ENCODE measurements at regions not wholly inside any gene's neighbourhood (a gene's known extent, or its start where the extent isn't known, plus 50 kb on each side); places are given as distances from the start of the nearest gene placed in this dataset.

DNA sequence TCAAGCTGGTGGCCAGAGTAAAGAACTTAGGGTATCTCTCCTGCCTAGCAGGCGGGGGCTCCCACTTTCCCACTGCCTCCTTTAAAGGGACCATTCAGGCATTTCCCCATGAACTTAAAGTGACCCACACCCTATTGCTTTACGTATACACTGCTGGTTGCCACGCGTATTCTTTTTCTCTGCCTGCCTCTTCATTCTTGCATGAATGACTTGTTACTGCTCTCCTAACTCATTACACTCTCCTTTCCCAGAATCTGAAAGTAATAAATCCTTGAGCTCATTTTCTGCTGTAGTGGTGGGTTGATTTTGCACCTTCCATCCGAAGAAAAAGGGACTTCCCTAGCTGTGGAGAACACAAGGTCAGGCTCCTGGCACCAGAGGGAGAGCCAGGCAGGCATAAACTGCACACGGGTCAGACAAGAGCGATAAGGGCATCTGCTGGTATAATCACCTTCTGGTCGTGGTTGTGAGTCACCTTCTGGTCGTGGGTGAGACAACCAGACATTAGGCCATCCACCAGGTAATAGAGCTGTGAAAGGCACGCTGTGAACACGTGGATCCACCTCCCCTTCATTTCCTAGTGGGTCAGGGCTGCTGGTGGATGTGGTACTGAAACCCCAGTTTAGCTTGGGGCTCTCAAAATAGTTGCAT, 950.3 kb downstream of the SOCS6 start:
- no peak overlapping the region for H3K4me3 Mint-ChIP-seq
- H3K27ac Mint-ChIP-seq: no peak overlapping the region
- DNase-seq (ENCODE audit: low spot score): no peak
- no peaks in the 10 kb centered on the region for H3K4me1 Mint-ChIP-seq
- TF ChIP-seq, protein P1, sequence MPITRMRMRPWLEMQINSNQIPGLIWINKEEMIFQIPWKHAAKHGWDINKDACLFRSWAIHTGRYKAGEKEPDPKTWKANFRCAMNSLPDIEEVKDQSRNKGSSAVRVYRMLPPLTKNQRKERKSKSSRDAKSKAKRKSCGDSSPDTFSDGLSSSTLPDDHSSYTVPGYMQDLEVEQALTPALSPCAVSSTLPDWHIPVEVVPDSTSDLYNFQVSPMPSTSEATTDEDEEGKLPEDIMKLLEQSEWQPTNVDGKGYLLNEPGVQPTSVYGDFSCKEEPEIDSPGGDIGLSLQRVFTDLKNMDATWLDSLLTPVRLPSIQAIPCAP (CRISPR knock-in tag; IDR thresholded peaks at IDR 0.05): no peak
- TF ChIP-seq ZNF138 (CRISPR knock-in tag; conservative IDR thresholded peaks at IDR 0.05): no peak
- TF ChIP-seq MXD4 (CRISPR knock-in tag; IDR thresholded peaks at IDR 0.05; ENCODE audit: borderline replicate concordance): no peak
- no peak for TF ChIP-seq ZNF317 (CRISPR knock-in tag; IDR thresholded peaks at IDR 0.05; ENCODE audit: borderline replicate concordance, low read depth)
- TF ChIP-seq, protein P2, sequence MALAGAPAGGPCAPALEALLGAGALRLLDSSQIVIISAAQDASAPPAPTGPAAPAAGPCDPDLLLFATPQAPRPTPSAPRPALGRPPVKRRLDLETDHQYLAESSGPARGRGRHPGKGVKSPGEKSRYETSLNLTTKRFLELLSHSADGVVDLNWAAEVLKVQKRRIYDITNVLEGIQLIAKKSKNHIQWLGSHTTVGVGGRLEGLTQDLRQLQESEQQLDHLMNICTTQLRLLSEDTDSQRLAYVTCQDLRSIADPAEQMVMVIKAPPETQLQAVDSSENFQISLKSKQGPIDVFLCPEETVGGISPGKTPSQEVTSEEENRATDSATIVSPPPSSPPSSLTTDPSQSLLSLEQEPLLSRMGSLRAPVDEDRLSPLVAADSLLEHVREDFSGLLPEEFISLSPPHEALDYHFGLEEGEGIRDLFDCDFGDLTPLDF (CRISPR knock-in tag; IDR thresholded peaks at IDR 0.05): no peak
- TF ChIP-seq, protein P3, sequence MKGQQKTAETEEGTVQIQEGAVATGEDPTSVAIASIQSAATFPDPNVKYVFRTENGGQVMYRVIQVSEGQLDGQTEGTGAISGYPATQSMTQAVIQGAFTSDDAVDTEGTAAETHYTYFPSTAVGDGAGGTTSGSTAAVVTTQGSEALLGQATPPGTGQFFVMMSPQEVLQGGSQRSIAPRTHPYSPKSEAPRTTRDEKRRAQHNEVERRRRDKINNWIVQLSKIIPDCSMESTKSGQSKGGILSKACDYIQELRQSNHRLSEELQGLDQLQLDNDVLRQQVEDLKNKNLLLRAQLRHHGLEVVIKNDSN (CRISPR knock-in tag; IDR thresholded peaks at IDR 0.05): no peak
- no peak for TF ChIP-seq ZNF423 (CRISPR knock-in tag; IDR thresholded peaks at IDR 0.05)
- TF ChIP-seq, protein P4, sequence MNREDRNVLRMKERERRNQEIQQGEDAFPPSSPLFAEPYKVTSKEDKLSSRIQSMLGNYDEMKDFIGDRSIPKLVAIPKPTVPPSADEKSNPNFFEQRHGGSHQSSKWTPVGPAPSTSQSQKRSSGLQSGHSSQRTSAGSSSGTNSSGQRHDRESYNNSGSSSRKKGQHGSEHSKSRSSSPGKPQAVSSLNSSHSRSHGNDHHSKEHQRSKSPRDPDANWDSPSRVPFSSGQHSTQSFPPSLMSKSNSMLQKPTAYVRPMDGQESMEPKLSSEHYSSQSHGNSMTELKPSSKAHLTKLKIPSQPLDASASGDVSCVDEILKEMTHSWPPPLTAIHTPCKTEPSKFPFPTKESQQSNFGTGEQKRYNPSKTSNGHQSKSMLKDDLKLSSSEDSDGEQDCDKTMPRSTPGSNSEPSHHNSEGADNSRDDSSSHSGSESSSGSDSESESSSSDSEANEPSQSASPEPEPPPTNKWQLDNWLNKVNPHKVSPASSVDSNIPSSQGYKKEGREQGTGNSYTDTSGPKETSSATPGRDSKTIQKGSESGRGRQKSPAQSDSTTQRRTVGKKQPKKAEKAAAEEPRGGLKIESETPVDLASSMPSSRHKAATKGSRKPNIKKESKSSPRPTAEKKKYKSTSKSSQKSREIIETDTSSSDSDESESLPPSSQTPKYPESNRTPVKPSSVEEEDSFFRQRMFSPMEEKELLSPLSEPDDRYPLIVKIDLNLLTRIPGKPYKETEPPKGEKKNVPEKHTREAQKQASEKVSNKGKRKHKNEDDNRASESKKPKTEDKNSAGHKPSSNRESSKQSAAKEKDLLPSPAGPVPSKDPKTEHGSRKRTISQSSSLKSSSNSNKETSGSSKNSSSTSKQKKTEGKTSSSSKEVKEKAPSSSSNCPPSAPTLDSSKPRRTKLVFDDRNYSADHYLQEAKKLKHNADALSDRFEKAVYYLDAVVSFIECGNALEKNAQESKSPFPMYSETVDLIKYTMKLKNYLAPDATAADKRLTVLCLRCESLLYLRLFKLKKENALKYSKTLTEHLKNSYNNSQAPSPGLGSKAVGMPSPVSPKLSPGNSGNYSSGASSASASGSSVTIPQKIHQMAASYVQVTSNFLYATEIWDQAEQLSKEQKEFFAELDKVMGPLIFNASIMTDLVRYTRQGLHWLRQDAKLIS (CRISPR knock-in tag; IDR thresholded peaks at IDR 0.05; ENCODE audit: borderline replicate concordance): no peak
- no peak for TF ChIP-seq SOX15 (CRISPR knock-in tag; IDR thresholded peaks at IDR 0.05)
- TF ChIP-seq, protein P5, sequence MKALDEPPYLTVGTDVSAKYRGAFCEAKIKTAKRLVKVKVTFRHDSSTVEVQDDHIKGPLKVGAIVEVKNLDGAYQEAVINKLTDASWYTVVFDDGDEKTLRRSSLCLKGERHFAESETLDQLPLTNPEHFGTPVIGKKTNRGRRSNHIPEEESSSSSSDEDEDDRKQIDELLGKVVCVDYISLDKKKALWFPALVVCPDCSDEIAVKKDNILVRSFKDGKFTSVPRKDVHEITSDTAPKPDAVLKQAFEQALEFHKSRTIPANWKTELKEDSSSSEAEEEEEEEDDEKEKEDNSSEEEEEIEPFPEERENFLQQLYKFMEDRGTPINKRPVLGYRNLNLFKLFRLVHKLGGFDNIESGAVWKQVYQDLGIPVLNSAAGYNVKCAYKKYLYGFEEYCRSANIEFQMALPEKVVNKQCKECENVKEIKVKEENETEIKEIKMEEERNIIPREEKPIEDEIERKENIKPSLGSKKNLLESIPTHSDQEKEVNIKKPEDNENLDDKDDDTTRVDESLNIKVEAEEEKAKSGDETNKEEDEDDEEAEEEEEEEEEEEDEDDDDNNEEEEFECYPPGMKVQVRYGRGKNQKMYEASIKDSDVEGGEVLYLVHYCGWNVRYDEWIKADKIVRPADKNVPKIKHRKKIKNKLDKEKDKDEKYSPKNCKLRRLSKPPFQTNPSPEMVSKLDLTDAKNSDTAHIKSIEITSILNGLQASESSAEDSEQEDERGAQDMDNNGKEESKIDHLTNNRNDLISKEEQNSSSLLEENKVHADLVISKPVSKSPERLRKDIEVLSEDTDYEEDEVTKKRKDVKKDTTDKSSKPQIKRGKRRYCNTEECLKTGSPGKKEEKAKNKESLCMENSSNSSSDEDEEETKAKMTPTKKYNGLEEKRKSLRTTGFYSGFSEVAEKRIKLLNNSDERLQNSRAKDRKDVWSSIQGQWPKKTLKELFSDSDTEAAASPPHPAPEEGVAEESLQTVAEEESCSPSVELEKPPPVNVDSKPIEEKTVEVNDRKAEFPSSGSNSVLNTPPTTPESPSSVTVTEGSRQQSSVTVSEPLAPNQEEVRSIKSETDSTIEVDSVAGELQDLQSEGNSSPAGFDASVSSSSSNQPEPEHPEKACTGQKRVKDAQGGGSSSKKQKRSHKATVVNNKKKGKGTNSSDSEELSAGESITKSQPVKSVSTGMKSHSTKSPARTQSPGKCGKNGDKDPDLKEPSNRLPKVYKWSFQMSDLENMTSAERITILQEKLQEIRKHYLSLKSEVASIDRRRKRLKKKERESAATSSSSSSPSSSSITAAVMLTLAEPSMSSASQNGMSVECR (CRISPR knock-in tag; IDR thresholded peaks at IDR 0.05; ENCODE audit: borderline replicate concordance): no peak
- TF ChIP-seq, protein P6, sequence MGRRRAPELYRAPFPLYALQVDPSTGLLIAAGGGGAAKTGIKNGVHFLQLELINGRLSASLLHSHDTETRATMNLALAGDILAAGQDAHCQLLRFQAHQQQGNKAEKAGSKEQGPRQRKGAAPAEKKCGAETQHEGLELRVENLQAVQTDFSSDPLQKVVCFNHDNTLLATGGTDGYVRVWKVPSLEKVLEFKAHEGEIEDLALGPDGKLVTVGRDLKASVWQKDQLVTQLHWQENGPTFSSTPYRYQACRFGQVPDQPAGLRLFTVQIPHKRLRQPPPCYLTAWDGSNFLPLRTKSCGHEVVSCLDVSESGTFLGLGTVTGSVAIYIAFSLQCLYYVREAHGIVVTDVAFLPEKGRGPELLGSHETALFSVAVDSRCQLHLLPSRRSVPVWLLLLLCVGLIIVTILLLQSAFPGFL (CRISPR knock-in tag; IDR thresholded peaks at IDR 0.05; ENCODE audit: borderline replicate concordance): no peak
- TF ChIP-seq, protein P7, sequence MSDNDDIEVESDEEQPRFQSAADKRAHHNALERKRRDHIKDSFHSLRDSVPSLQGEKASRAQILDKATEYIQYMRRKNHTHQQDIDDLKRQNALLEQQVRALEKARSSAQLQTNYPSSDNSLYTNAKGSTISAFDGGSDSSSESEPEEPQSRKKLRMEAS (CRISPR knock-in tag; IDR thresholded peaks at IDR 0.05): no peak
- ChIA-PET CTCF (no interaction called here), POLR2A (no interaction called here)
- H3K9me3 Mint-ChIP-seq: peaks cover 72% of the 10 kb centered on the region
- peaks cover 50% of the 10 kb centered on the region for H3K36me3 Mint-ChIP-seq
- ATAC-seq: no peak
- H3K27me3 Mint-ChIP-seq (ENCODE audit: low read depth): peaks cover 4% of the 10 kb centered on the region
